Lung (tissue), 11 donors: ENCODE measurements at regions not wholly inside any gene's neighbourhood (a gene's known extent, or its start where the extent isn't known, plus 50 kb on each side); places are given as distances from the start of the nearest gene placed in this dataset.

Source experiments
- ATAC-seq: fragments of 200-7000 bp; cut with Tn5 transposase; one replicate; pipeline ENCODE4 v1.9.1; 2020; ENCODE audit warnings: moderate number of reproducible peaks; ENCODE audit not compliant: insufficient read depth, low FRiP score
- DNase-seq, 3 donors: peaks; one replicate each; pipeline ENCODE4 v3.0.0-alpha.2; 2013 to 2017
- H3K27ac ChIP-seq, 2 donors: one replicate each; pipeline ENCODE4 v1.5.1; 2013; ENCODE audit warnings: mild to moderate bottlenecking in 2 of 2, moderate library complexity in 2 of 2, control low read depth in 1 of 2, inconsistent platforms in 1 of 2, low read depth in 1 of 2, low read length in 1 of 2
- H3K27me3 ChIP-seq, 3 donors: one replicate each; pipeline ENCODE4 v1.5.1; 2013; ENCODE audit warnings: low read length in 2 of 3; ENCODE audit not compliant: control insufficient read depth in 3 of 3, insufficient read depth in 3 of 3
- H3K36me3 ChIP-seq, 4 donors: one replicate each; pipeline ENCODE4 v1.5.1; 2013; ENCODE audit warnings: low read length in 4 of 4, mild to moderate bottlenecking in 1 of 4, moderate library complexity in 1 of 4; ENCODE audit not compliant: control insufficient read depth in 4 of 4, insufficient read depth in 4 of 4
- H3K4me1 ChIP-seq, 5 donors: one replicate each; pipeline ENCODE4 v1.5.1; 2013; ENCODE audit warnings: low read length in 5 of 5, mild to moderate bottlenecking in 2 of 5, moderate library complexity in 1 of 5; ENCODE audit not compliant: control insufficient read depth in 5 of 5, insufficient read depth in 5 of 5
- H3K4me3 ChIP-seq: one replicate; pipeline ENCODE4 v1.5.1; 2013; ENCODE audit warnings: mild to moderate bottlenecking, control low read depth, moderate library complexity
- H3K9ac ChIP-seq, 2 donors: one replicate each; pipeline ENCODE4 v1.5.1; 2013; ENCODE audit warnings: low read length in 2 of 2, control low read depth in 1 of 2; ENCODE audit not compliant: insufficient read depth in 1 of 2
- H3K9me3 ChIP-seq, 4 donors: one replicate each; pipeline ENCODE4 v1.5.1; 2013; ENCODE audit warnings: low read length in 3 of 4, mild to moderate bottlenecking in 1 of 4, moderate library complexity in 1 of 4; ENCODE audit not compliant: control insufficient read depth in 4 of 4, insufficient read depth in 3 of 4
- WGBS, 2 donors: extraction: QIAGEN DNeasy Blood & Tissue Kit; methylation state at CpG; one replicate each; pipeline ENCODE4 v1.1.7; 2013; 5-methylcytosine and 5-hydroxymethylcytosine counted together
- TF ChIP-seq, protein P1 (sequence below): IDR thresholded peaks from 2 replicates; pipeline ENCODE4 v1.5.1; 2012; ENCODE audit warnings: mild to moderate bottlenecking; ENCODE audit errors: control extremely low read depth, extremely low read depth
- donor health status: control.
- donor health status: control.
- donor health status: Bipolar disorder and iron deficiency.
- donor health status: healthy.
- donor health status: DM: yes; HTN: yes; CAD: no.

DNA sequence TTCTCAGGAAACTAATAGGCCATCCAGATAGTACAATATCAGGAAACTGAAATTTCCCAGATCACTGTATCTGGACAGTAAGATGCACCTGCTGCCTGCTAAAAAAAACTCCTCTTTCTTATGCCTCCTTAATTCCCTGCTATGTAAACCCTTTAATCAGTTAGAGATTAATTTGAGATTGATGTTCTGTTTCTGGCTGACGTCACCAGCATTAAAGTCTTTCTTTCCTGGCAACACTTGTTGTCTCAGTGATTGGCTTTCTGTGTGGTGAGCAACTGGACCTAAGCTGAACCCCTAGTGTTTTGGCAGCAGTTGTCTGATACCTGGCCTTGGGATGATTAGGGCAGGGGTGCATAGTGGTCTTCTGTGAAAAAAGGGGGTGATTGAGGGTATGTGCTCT is 175.8 kb downstream of the TENT4A start:
- no peak overlapping the region for H3K27ac ChIP-seq
- 83 to 91% methylated on average over 1 of the region's 1 CpG for WGBS, 2 donors
- ATAC-seq (no peak), DNase-seq (no peak)
- TF ChIP-seq, protein P1, sequence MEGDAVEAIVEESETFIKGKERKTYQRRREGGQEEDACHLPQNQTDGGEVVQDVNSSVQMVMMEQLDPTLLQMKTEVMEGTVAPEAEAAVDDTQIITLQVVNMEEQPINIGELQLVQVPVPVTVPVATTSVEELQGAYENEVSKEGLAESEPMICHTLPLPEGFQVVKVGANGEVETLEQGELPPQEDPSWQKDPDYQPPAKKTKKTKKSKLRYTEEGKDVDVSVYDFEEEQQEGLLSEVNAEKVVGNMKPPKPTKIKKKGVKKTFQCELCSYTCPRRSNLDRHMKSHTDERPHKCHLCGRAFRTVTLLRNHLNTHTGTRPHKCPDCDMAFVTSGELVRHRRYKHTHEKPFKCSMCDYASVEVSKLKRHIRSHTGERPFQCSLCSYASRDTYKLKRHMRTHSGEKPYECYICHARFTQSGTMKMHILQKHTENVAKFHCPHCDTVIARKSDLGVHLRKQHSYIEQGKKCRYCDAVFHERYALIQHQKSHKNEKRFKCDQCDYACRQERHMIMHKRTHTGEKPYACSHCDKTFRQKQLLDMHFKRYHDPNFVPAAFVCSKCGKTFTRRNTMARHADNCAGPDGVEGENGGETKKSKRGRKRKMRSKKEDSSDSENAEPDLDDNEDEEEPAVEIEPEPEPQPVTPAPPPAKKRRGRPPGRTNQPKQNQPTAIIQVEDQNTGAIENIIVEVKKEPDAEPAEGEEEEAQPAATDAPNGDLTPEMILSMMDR = no peak
- no peaks in the 10 kb centered on the region for H3K4me1 ChIP-seq
- H3K4me3 ChIP-seq = no peak overlapping the region
- no peaks in the 10 kb centered on the region for H3K36me3 ChIP-seq
- peaks cover 0 to 18% (median 8%) of the 10 kb centered on the region in 4 donors for H3K9me3 ChIP-seq
- H3K9ac ChIP-seq = no peak overlapping the region
- H3K27me3 ChIP-seq = no peaks in the 10 kb centered on the region

DNA sequence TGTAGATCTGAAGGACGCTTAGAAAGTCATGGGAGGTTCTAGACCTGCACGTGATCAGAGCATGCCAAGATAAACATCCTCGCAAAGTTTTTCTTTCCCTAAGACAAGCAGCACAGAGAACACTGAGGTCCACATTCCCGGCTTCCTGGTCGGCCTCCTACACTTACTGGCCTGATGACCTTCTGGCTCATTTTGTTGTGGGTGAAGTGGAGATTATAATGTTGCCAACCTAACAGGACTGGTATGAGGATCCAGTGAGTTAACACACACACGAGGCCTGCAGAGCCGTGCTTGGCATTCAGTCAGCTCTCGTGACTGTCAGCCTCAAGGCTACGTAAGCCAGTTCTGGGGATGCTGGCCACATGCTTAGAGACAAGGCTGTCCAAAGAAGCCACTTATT is 186.0 kb downstream of the TENT4A start:
- Histone ChIP-seq H3K27me3 (no peaks in the 10 kb centered on the region), H3K4me1 (no peaks in the 10 kb centered on the region), H3K9me3 (peaks cover 0 to 8% (median 0%) of the 10 kb centered on the region in 4 donors), H3K27ac (no peak overlapping the region), H3K9ac (no peak overlapping the region), H3K36me3 (no peaks in the 10 kb centered on the region), H3K4me3 (no peak overlapping the region)
- TF ChIP-seq, protein P1 = no peak
- no peak for ATAC-seq
- WGBS, 2 donors = 51 to 70% methylated on average over 9 of the region's 9 CpGs
- no peak for DNase-seq

DNA sequence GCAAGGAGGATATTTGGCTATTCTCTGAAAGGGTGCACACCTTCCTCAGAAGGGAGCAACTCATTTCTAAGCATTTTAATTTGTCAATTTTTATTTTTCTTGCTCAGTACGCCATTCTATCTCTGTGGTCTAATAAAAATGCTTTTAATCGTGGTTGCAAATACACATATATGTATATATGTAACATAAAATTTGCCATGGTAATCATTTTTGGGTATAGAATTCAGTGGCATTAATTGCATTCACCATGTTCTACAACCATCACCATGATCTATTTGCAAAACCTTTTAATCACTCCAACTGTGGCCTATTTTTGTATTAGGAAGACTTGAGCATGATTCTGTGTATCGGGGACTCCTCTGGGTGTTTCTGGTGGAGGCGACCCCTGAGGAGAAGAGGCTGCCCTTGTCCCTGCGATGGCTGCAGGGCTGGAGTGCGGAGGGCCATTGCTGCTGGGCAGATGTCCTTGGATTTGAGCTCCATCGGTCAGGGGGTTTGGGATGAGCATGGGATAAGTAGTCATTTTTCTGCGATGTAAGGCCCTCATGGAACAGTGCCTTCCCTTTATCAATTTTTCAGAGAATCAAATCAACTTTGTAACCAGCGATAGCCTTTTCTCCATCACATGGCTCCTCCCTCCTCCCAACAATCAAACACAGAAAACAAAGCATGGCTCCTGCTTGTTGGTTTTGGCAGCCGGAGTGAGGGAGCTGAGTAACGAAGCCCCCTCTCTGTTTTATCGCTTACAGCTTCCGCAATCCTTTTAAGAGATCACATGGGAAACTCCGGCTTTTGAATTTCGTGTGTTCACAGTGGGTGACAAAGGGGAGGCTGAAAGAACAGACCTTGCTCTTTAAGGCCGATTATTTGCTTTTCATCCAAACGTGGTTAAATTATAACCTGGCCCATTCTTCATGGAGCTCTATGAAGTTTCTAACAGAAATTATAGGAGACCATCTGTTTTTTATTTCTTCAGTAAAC is 187.3 kb downstream of the TENT4A start:
- no peaks in the 10 kb centered on the region for H3K36me3 ChIP-seq
- no peak overlapping the region for H3K9ac ChIP-seq
- peaks cover 0 to 8% (median 0%) of the 10 kb centered on the region in 4 donors for H3K9me3 ChIP-seq
- peak; percentile 65 to 87 (median 74) for DNase-seq
- TF ChIP-seq, protein P1 = no peak
- WGBS, 2 donors = 74 to 85% methylated on average over 17 of the region's 17 CpGs
- no peak overlapping the region for H3K4me3 ChIP-seq
- H3K4me1 ChIP-seq = no peaks in the 10 kb centered on the region
- ATAC-seq = no peak
- H3K27ac ChIP-seq = no peak overlapping the region
- H3K27me3 ChIP-seq = no peaks in the 10 kb centered on the region
